HG03097 (cell line): ENCODE measurements at regions not wholly inside any gene's neighbourhood (a gene's known extent, or its start where the extent isn't known, plus 50 kb on each side); places are given as distances from the start of the nearest gene placed in this dataset.
"Not testable (repeated sequence)": the region's sequence is repeated elsewhere in the genome, so short reads cannot be mapped to it uniquely, and the experiment has no call there.

Experiments used
- ATAC-seq: cut with Tn5 transposase; IDR thresholded peaks from one replicate; pipeline ENCODE4 v1.9.1; 2021; ENCODE audit not compliant: unreplicated experiment, low FRiP score

DNA sequence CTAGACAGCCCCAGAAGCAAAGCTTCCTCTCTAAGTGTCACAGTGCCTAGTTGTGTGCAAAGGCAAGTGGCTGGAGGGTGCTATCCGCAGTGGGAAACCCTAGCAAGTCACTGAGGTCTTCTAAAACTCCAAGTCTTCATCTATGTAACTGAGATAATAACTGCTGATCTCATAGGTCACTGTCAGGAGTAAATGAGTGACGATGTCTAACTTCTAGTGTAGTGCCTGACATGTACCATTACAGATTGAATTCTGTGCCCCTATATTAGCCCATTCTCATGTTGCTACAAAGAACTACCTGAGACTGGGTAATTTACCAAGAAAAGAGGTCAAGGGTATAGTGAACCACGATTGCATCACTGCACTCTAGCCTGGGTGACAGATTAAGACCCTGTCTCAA lies 253.5 kb upstream of the JARID2 start:
- no peak for ATAC-seq

DNA sequence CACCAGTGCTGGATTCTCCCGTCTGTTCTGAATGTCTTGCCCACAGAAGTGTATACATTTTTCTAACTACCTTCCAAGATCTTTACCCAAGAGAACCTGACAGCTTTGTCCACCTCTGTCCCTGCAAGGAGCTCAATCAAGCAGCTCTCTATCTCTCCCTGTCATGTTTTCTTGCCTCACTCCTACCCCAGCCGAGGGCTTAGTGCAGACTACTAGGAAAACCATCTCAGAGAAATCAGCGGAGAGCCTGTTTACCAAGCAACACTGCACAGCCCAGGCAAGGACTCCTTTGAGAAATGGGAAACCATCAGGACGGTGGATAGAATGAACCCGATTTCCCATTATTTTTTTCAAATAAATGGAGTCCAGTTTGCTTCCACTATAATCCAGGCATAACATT lies 250.7 kb upstream of the JARID2 start:
- no peak for ATAC-seq

DNA sequence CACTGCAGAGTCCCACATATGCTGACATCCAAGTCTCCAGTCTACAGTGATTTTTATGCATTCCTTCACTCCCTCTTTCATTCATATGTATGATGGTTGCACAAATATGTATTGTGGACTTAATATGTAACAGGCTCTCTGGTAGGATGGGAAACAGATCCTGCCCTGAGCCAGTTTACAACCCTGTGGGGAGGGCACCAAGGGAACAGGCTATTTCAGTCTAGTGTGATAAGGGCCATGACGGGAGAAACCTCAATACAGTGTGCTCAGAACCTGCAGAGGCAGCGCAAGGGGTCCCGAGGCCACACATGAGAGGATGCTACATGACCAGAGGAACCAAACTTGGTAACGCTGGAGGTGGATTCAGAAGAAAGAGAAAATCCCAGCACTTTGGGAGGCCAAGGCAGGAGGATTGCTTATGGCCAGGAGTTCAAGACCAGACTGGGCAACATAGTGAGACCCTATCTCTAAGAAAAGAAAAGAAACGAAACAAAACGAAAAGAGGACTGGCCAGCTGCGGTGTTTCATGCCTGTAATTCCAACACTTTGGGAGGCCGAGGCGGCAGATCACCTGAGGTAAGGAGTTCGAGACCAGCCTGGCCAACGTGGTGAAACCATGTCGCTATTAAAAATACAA lies 249.8 kb upstream of the JARID2 start:
- ATAC-seq, result no peak

DNA sequence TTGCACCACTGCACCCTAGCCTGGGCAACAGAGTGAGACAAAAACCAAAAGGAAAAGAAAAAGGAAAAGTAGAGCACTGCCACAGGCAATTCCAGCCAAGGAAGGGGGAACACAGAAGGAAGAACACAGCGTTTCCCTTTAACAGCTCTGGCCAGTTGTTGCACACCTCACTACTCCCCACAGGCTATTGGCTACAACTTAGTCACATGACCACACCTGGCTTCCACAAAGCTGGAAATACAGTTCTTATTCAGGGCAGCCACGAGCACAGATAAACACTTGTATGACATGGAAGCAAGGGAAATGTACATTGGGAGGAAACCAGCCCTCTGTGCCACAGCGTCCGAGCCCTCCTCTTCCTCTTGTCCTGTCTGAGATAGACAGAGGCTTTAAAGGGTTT lies 249.0 kb upstream of the JARID2 start:
- no peak for ATAC-seq

DNA sequence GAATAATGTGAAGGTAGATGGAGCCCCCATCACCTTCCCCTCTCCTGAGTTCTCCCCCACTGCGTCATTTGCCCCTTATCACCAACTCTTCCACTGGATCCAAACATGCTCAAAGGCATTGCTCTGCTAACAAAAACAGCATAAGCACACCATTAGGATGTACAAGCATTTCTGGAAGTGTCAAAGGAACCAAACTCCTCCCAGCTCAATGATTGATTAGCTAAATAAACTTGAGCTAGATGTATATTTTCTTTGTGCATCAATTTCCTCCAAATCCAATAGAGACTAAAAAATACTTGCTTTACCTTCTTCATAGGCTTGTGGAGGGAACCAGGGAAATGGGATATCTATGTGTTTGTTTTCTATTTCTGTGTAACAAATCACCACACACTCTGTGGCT lies 248.4 kb upstream of the JARID2 start:
- no peak for ATAC-seq

DNA sequence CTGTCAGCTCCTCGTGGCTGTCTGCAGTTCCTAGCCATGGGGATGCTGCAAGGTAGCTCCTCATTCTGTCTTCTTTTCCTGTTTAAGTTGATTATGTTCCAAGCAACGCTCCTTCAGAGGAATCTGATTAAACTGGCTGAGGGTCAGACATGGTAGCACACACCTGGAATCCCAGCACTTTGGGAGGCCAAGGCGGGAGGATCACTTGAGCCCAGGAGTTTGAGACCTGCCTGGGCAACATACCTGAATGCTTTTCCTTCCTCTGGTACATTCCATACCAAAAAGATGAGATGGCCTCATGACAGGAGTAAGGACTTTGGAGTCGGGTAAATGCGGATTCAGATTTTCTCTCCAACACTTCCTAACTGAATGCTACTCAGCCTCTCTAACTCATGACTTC lies 246.8 kb upstream of the JARID2 start:
- ATAC-seq, result no peak

DNA sequence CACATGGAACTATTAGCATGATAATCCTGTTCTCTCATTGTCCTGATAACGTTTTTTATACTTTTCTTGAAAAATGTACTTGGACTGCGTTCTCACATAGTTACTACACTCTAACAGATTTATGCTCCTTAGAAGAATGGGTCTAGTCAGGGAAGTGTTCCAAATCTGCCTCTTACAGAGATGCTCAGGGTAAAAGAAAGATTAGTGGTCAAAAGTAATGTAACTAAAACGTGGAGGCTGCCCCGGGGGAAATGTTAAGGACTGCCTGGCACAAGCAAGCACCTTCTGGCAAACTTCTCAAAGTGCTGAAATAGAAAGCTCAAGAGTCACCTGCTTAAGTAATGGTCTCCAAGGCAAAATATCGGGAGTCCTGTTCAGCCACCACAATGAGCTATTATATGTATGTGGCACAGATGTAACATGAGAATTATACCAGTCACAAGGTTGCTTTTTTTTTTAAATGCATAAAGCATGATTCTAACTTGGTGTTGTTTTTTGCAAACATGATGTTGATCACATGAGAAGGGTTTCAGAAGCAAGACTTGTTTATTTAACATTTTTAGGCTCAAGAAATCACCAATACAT lies 244.5 kb upstream of the JARID2 start:
- ATAC-seq, result no peak

DNA sequence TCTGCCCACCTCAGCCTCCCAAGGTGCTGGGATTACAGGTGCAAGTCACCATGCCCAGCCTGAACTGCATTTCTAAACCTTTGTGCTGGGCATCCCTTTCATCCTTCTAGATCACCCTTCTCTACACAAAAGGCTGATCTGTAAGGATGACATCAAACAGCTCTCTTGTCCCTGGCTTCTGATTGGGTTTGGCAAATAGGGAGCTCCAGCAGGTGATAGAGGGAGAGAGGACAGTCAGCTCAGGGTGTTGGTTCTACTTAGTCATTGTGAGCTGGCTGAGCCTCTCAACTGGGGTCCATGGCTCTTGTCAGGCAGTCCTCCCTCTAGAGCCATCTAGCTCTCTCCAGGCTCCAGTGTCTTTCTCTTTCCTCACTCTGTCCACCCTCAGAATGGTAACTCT lies 237.6 kb upstream of the JARID2 start:
- no peak for ATAC-seq

DNA sequence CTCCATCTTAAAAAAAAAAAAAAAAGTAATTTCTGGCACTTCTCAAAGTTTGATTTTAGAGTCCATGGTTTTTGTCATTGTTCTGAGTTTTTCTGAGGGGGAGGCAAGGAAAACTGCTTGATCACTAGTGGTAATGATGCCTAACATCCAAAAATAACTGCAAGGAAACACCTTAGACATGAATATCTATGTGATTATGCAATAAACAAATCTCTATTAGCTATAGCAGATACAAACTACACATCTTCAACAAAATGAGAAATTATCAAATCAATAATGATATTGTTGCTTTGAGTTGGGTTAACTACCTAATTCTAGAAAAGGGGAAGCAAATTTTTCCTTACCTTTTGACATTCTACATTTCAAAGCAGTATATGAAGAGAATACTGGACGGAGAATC lies 230.9 kb upstream of the JARID2 start:
- no peak for ATAC-seq

DNA sequence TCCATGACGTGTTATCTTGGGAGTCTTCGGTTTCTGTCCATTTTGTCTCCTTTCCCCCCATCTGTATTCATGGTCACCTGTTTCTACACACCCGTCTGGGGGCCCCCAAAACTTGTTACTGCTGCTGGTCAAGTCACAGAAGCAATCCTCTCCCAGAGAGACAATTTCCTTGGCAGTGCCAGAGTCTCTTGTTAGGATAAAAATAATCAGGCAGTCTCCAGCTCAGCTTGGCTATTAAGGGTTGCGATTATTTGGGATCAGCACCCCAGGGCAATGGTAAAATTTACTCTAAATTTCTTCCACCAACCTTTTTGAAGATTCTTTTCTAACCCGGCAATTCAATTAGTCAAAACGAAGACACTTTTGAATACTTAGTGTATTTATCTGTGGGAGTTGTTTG lies 229.1 kb upstream of the JARID2 start:
- no peak for ATAC-seq

DNA sequence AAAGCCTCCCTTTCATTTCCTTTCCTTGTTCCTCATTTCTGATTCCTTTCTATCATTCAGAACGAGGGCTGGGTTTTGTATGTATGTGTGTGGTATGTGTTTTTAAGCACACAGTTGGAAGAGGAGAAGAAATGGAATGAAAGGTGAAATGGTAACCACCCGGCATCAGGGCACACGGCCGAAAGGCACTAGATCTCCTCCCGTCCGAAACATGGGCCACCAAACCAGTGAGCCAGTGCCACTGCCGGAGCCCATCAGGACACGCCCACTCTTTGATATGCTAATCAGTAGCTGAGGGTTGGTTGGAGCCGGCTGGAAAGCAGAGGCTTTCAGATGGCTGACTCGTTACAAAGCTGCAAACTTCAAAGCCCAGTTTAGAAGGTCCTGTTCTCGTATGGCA lies 228.6 kb upstream of the JARID2 start:
- ATAC-seq, result no peak

DNA sequence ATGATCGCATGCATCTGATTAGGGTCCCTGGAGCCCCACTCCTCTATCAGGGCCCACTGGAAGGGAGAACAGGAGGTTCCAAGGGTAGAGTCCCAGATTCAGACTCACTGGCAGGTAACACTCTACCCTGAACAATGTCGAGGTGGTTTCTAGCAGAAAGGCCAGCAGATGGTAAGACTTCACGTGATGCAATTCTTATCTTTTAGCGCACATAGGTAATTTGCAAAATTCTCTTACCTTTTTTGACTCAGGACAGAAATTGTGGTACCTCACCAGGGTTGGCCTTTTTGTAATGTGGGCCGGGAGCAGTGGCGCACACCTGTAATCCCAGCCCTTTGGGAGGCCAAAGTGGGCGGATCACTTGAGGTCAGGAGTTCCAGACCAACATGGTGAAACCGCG lies 228.1 kb upstream of the JARID2 start:
- ATAC-seq, result no peak

DNA sequence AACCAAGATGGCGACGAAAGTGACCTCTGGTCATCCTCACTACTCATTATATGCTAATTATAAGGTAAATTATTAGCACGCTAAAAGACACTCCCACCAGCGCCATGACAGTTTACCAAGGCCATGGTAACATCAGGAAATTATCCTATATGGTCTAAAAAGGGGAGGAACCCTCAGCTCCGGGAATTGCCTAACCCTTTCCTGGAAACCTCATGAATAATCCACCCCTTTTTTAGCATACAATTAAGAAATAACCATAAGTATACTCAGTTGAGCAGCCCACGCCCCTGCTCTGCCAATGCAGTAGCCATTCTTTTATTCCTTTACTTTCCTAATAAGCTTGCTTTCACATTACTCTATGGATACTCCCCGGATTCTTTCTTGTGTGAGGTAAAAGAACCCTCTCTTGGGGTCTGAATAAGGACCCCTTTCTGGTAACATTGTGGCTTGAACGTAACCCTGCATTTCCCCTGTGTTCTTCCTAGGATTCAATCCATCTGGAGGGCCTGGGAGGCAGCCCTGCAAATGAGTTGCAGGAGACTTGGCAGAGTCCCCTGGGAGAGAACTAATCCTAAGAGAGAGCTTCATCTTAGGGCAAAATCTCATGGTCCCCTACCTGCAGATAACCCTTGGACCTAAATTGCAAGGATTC lies 225.6 kb upstream of the JARID2 start:
- no peak for ATAC-seq

DNA sequence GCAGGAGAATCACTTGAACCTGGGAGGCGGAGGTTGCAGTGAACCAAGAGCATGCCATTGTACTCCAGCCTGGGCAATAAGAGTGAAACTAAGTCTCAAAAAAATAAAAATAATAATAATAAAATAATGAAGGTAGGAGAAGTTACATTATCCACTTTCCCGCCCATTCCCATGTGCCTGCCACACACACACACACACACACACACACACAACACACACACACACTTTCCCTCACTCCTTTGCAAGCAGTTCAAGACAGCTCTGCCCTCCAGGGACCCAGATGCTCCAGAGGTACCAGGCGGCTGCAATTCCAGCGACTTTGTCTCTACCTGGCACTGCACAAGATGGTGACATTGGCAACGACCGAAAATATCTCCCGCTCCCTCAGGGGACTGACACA lies 224.8 kb upstream of the JARID2 start:
- no peak for ATAC-seq

DNA sequence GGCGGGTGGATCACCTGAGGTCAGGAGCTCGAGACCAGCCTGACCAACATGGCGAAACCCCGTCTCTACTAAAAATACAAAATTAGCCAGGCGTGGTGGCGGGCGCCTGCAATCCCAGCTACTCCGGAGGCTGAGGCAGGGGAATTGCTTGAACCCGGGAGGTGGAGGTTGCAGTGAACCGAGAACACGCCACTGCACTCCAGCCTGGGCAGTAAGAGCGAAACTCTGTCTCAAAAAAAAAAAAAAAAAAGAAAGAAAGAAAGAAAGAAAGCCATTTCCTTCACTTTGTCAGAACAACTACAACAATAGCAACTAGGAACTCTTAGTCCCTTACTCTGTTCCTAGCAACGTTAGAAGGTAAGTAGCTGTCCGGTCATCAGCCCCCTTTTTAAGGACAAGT lies 222.9 kb upstream of the JARID2 start:
- not testable (repeated sequence) for ATAC-seq

DNA sequence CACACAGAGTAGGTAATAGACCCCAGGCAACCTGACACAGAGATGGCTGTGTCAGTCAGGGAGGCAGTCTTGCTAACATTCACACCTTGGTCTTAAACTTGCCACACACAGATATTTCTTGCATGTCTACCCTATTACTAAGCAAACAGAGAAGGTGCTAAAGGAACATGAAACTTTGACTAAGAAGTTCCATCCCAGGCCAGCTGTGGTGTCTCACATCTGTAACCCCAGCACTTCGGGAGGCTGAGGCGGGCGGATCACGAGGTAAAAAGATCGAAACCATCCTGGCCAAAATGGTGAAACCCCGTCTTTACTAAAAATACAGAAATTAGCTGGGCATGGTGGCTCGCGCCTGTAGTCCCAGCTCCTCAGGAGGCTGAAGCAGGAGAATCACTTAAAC lies 222.4 kb upstream of the JARID2 start:
- peak; percentile 86 for ATAC-seq

DNA sequence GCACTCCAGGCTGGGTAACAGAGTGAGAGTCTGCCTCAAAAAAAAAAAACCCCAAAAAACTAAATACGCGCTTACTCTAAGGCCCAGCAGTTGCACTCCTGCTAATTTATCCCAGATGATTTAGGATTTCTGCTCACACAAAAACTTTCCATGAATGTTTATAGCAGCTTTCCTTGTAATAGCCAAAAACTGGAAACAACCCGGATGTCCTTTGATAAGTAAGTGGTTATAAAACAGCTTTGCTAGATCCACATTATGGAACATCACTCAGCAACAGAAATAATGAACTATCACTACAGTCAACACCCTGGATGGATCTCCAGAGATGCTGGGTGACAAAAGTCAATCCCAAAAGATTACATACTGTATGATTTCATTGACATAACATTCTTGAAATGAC lies 220.4 kb upstream of the JARID2 start:
- no peak for ATAC-seq

DNA sequence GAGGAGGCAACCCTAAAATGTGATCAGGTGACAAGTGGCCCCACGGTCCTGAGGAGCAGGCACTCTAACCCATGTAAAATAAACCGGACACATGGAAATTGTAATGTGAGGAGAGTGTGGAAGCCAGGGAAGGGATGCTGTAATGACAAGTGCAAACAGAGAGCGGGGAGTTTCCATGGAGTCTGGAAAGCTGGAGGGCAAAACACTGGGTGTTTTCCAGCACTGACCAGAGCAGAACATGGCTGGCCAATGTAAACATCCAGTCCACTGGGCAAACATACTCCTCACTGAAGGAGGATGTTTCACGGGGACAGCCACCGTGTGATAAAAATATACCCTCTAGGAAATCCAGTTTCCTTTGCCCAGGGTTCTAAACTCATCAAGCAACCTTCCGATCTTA lies 219.0 kb upstream of the JARID2 start:
- no peak for ATAC-seq

DNA sequence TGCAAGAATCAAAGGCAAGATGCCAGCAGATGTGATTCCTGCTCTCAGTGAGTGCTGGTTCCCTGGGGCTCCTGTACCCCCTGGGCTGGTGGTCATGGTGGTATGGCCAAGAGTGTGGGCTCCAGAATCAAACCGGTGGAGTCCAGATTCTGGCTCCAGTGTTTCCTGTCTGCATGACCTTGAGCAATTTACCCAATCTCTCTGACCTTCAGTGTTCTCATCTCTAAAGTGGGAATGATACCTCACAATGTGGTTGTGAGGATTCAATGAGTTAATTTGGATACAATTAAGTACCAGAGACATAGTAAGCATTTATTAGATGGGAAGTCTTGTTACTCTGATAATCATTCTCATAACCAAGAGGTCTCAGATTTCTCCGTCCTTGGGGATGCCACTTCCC lies 218.4 kb upstream of the JARID2 start:
- ATAC-seq, result no peak

DNA sequence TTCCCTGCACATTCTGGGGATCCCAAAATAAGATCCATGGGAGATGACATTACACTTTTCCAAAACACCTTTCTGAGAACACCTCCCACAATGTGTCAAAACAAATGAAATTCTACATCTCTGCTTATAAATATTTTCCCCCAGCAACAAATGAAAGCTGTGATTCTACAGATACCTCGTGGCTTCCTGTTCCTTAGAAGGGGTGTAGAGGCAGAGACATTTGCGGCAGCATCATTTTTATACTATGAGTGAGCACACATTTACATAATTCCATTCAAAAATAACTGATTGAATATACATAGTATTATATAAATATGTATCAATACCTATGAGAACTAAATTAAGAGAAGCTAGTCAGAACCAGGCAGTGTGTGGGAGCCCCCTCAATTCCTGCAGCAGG lies 213.9 kb upstream of the JARID2 start:
- ATAC-seq, result no peak

DNA sequence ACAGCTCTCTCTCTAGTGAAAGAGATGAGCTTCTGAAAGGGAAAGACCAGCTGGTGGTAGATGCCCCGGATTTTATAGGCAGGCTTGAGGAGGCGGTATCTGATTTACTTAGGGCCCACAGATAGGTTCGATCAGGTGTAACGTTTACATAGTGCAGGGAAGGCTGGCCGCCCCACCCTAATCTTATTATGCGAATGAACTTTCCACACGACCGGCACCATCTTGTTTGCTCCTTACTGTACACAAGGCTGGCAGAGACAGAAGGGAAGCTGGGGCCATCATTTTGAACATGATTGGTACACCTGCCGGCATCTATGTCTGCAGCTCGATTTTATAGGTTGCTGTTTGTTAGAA lies 212.0 kb upstream of the JARID2 start:
- ATAC-seq, result no peak

DNA sequence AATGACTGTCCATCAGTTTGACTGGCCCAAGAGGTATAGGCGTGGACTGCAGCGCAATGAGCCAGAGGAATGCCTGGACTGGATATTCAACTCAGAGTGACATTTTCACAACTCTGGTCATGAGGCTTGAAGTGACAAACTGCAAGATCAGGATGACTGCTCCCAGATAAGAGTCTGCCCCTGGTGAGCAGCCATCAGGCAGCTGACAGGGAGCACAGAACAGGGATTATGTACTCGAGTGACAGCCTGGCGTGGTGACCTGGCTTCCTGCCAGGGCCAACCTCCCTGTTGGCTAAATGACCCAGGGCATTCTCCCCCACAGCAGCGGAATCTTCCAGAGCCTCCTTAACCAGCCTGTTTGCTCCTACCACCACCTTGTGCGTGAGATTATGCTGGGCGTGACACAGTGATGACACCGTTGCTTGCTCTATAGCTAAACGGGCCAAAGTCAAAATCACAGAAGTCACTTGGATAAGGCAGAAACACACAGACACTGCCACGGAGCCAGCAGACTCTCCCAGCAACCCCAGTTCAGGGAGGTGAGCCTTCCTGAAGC lies 209.1 kb upstream of the JARID2 start:
- ATAC-seq, result no peak
